HepG2 (cell line): ENCODE measurements at regions not wholly inside any gene's neighbourhood (a gene's known extent, or its start where the extent isn't known, plus 50 kb on each side); places are given as distances from the start of the nearest gene placed in this dataset.

Experiments used
- DNMT3B ChIP-seq: conservative IDR thresholded peaks from 2 replicates; pipeline ENCODE4 v1.6.1; 2016; ENCODE audit warnings: missing biosample characterization, control low read depth
- KDM5B ChIP-seq: sonication (generic); formaldehyde crosslinking; IDR thresholded peaks from 2 replicates; pipeline ENCODE4 v1.4.0; 2020; ENCODE audit warnings: missing genetic modification reagents, mild to moderate bottlenecking, borderline replicate concordance
- SKIL ChIP-seq: sonication (generic); formaldehyde crosslinking; IDR thresholded peaks from 2 replicates; pipeline ENCODE4 v1.8.0; 2022; ENCODE audit warnings: missing genetic modification reagents, mild to moderate bottlenecking, moderate library complexity, borderline replicate concordance
- SRSF9 ChIP-seq: fragments of 200-400 bp; formaldehyde crosslinking; IDR thresholded peaks from 2 replicates; pipeline ENCODE4 v1.6.1; 2018; ENCODE audit warnings: borderline replicate concordance, mild to moderate bottlenecking, low read depth, low read length; ENCODE audit not compliant: insufficient read depth, poor library complexity, severe bottlenecking
- TAF1 ChIP-seq: sonication (generic); formaldehyde crosslinking; IDR thresholded peaks from 2 replicates; pipeline ENCODE4 v1.4.0; 2020; ENCODE audit warnings: missing genetic modification reagents
- TOE1 ChIP-seq: sonication (generic); formaldehyde crosslinking; IDR thresholded peaks from 2 replicates; pipeline ENCODE4 v1.4.0; 2020; ENCODE audit warnings: mild to moderate bottlenecking, missing genetic modification reagents
- XBP1 ChIP-seq: sonication (generic); formaldehyde crosslinking; IDR thresholded peaks from 2 replicates; pipeline ENCODE4 v1.5.0; 2020; ENCODE audit warnings: missing genetic modification reagents
- ZMAT3 ChIP-seq: sonication (generic); formaldehyde crosslinking; conservative IDR thresholded peaks from 2 replicates; pipeline ENCODE4 v1.7.0; 2021; ENCODE audit warnings: missing genetic modification reagents
- ZNF30 ChIP-seq: sonication (generic); formaldehyde crosslinking; IDR thresholded peaks from 2 replicates; pipeline ENCODE4 v1.5.0; 2020; ENCODE audit warnings: mild to moderate bottlenecking, missing genetic modification reagents
- ZNF431 ChIP-seq: sonication (generic); formaldehyde crosslinking; IDR thresholded peaks from 2 replicates; pipeline ENCODE4 v1.9.0; 2022; ENCODE audit warnings: missing genetic modification reagents, low read depth, mild to moderate bottlenecking, borderline replicate concordance
- ZNF891 ChIP-seq: sonication (generic); formaldehyde crosslinking; IDR thresholded peaks from 2 replicates; pipeline ENCODE4 v1.5.0; 2020; ENCODE audit warnings: mild to moderate bottlenecking, missing genetic modification reagents
- ZSCAN9 ChIP-seq: IDR thresholded peaks from 2 replicates; pipeline ENCODE4 v1.6.1; 2016; ENCODE audit warnings: borderline replicate concordance
- TF ChIP-seq, protein P1 (sequence below): sonication (generic); formaldehyde crosslinking; IDR thresholded peaks from 2 replicates; pipeline ENCODE4 v1.4.0; 2020; ENCODE audit warnings: missing genetic modification reagents
- TF ChIP-seq, protein P2 (sequence below): sonication (generic); formaldehyde crosslinking; IDR thresholded peaks from 2 replicates; pipeline ENCODE4 v1.5.0; 2020; ENCODE audit warnings: mild to moderate bottlenecking, missing genetic modification reagents, borderline replicate concordance
- TF ChIP-seq, protein P3 (sequence below), 2 experiments: IDR thresholded peaks; 2 replicates each; pipeline ENCODE4 v1.6.1; 2011 to 2012; ENCODE audit warnings: low read length in 2 of 2, borderline replicate concordance in 1 of 2, low read depth in 1 of 2, mild to moderate bottlenecking in 1 of 2, moderate library complexity in 1 of 2

- TF ChIP-seq ZNF431 (CRISPR knock-in tag) (no peak), DNMT3B (CRISPR knock-in tag) (no peak), ZMAT3 (CRISPR knock-in tag) (no peak), ZNF30 (CRISPR knock-in tag) (no peak), ZNF891 (no peak), XBP1 (no peak), SRSF9 (no peak), TOE1 (CRISPR knock-in tag) (no peak), KDM5B (no peak), TAF1 (CRISPR knock-in tag) (no peak), SKIL (CRISPR knock-in tag) (no peak), ZSCAN9 (CRISPR knock-in tag) (no peak)
- TF ChIP-seq, protein P1, sequence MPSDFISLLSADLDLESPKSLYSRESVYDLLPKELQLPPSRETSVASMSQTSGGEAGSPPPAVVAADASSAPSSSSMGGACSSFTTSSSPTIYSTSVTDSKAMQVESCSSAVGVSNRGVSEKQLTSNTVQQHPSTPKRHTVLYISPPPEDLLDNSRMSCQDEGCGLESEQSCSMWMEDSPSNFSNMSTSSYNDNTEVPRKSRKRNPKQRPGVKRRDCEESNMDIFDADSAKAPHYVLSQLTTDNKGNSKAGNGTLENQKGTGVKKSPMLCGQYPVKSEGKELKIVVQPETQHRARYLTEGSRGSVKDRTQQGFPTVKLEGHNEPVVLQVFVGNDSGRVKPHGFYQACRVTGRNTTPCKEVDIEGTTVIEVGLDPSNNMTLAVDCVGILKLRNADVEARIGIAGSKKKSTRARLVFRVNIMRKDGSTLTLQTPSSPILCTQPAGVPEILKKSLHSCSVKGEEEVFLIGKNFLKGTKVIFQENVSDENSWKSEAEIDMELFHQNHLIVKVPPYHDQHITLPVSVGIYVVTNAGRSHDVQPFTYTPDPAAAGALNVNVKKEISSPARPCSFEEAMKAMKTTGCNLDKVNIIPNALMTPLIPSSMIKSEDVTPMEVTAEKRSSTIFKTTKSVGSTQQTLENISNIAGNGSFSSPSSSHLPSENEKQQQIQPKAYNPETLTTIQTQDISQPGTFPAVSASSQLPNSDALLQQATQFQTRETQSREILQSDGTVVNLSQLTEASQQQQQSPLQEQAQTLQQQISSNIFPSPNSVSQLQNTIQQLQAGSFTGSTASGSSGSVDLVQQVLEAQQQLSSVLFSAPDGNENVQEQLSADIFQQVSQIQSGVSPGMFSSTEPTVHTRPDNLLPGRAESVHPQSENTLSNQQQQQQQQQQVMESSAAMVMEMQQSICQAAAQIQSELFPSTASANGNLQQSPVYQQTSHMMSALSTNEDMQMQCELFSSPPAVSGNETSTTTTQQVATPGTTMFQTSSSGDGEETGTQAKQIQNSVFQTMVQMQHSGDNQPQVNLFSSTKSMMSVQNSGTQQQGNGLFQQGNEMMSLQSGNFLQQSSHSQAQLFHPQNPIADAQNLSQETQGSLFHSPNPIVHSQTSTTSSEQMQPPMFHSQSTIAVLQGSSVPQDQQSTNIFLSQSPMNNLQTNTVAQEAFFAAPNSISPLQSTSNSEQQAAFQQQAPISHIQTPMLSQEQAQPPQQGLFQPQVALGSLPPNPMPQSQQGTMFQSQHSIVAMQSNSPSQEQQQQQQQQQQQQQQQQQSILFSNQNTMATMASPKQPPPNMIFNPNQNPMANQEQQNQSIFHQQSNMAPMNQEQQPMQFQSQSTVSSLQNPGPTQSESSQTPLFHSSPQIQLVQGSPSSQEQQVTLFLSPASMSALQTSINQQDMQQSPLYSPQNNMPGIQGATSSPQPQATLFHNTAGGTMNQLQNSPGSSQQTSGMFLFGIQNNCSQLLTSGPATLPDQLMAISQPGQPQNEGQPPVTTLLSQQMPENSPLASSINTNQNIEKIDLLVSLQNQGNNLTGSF (CRISPR knock-in tag), result no peak
- TF ChIP-seq, protein P2, sequence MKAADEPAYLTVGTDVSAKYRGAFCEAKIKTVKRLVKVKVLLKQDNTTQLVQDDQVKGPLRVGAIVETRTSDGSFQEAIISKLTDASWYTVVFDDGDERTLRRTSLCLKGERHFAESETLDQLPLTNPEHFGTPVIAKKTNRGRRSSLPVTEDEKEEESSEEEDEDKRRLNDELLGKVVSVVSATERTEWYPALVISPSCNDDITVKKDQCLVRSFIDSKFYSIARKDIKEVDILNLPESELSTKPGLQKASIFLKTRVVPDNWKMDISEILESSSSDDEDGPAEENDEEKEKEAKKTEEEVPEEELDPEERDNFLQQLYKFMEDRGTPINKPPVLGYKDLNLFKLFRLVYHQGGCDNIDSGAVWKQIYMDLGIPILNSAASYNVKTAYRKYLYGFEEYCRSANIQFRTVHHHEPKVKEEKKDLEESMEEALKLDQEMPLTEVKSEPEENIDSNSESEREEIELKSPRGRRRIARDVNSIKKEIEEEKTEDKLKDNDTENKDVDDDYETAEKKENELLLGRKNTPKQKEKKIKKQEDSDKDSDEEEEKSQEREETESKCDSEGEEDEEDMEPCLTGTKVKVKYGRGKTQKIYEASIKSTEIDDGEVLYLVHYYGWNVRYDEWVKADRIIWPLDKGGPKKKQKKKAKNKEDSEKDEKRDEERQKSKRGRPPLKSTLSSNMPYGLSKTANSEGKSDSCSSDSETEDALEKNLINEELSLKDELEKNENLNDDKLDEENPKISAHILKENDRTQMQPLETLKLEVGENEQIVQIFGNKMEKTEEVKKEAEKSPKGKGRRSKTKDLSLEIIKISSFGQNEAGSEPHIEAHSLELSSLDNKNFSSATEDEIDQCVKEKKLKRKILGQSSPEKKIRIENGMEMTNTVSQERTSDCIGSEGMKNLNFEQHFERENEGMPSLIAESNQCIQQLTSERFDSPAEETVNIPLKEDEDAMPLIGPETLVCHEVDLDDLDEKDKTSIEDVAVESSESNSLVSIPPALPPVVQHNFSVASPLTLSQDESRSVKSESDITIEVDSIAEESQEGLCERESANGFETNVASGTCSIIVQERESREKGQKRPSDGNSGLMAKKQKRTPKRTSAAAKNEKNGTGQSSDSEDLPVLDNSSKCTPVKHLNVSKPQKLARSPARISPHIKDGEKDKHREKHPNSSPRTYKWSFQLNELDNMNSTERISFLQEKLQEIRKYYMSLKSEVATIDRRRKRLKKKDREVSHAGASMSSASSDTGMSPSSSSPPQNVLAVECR (CRISPR knock-in tag), result no peak
- TF ChIP-seq, protein P3, sequence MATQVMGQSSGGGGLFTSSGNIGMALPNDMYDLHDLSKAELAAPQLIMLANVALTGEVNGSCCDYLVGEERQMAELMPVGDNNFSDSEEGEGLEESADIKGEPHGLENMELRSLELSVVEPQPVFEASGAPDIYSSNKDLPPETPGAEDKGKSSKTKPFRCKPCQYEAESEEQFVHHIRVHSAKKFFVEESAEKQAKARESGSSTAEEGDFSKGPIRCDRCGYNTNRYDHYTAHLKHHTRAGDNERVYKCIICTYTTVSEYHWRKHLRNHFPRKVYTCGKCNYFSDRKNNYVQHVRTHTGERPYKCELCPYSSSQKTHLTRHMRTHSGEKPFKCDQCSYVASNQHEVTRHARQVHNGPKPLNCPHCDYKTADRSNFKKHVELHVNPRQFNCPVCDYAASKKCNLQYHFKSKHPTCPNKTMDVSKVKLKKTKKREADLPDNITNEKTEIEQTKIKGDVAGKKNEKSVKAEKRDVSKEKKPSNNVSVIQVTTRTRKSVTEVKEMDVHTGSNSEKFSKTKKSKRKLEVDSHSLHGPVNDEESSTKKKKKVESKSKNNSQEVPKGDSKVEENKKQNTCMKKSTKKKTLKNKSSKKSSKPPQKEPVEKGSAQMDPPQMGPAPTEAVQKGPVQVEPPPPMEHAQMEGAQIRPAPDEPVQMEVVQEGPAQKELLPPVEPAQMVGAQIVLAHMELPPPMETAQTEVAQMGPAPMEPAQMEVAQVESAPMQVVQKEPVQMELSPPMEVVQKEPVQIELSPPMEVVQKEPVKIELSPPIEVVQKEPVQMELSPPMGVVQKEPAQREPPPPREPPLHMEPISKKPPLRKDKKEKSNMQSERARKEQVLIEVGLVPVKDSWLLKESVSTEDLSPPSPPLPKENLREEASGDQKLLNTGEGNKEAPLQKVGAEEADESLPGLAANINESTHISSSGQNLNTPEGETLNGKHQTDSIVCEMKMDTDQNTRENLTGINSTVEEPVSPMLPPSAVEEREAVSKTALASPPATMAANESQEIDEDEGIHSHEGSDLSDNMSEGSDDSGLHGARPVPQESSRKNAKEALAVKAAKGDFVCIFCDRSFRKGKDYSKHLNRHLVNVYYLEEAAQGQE (IDR thresholded peaks at IDR 0.05; ENCODE audit: borderline replicate concordance in 1 of 2, low read depth in 1 of 2, low read length in 2 of 2), result no peak
Observed at GRCh38 chr2:198518935-198519334, 714.5 kb downstream of the PLCL1 start (continued).
